Mesendoderm (in vitro differentiated cells): ENCODE measurements at regions not wholly inside any gene's neighbourhood (a gene's known extent, or its start where the extent isn't known, plus 50 kb on each side); places are given as distances from the start of the nearest gene placed in this dataset.
A peak's percentile ranks its signal among the peaks of the same experiment; 100 is the strongest.

Experiments used
- DNase-seq: peaks from one replicate; pipeline ENCODE4 v3.0.0; 2013
- H2AK5ac ChIP-seq: 2 replicates; pipeline ENCODE4 v1.6.1; 2013; ENCODE audit warnings: low read length, inconsistent platforms
- H2BK120ac ChIP-seq: 2 replicates; pipeline ENCODE4 v1.6.1; 2013; ENCODE audit warnings: low read depth, mild to moderate bottlenecking, low read length, moderate library complexity, mixed read lengths
- H2BK15ac ChIP-seq: replicated peaks from 2 replicates; pipeline ENCODE4 v1.6.1; 2013; ENCODE audit warnings: low read depth, mild to moderate bottlenecking, moderate library complexity
- H2BK5ac ChIP-seq: 2 replicates; pipeline ENCODE4 v1.6.1; 2013; ENCODE audit warnings: low read length, inconsistent platforms
- H3K18ac ChIP-seq: 2 replicates; pipeline ENCODE4 v1.6.1; 2013; ENCODE audit warnings: mild to moderate bottlenecking, low read length, mixed read lengths
- H3K23ac ChIP-seq: one replicate; pipeline ENCODE4 v1.6.1; 2013; ENCODE audit warnings: low read length
- H3K27ac ChIP-seq: 2 replicates; pipeline ENCODE4 v1.5.1; 2013; ENCODE audit warnings: low read depth, mild to moderate bottlenecking, inconsistent platforms, low read length, moderate library complexity
- H3K27me3 ChIP-seq: 2 replicates; pipeline ENCODE4 v1.6.1; 2013; ENCODE audit warnings: low read length, control low read depth, mild to moderate bottlenecking, inconsistent platforms; ENCODE audit not compliant: insufficient read depth, poor library complexity
- H3K36me3 ChIP-seq: 2 replicates; pipeline ENCODE4 v1.6.1; 2013; ENCODE audit warnings: low read length, inconsistent platforms; ENCODE audit not compliant: control insufficient read depth, insufficient read depth
- H3K4ac ChIP-seq: one replicate; pipeline ENCODE4 v1.6.1; 2013; ENCODE audit warnings: low read depth, mild to moderate bottlenecking, low read length, moderate library complexity
- H3K4me1 ChIP-seq: 2 replicates; pipeline ENCODE4 v1.6.1; 2013; ENCODE audit warnings: low read depth, low read length, inconsistent platforms; ENCODE audit not compliant: control insufficient read depth
- H3K4me2 ChIP-seq: 2 replicates; pipeline ENCODE4 v1.6.1; 2013; ENCODE audit warnings: low read length
- H3K4me3 ChIP-seq: 2 replicates; pipeline ENCODE4 v1.5.1; 2013; ENCODE audit warnings: mild to moderate bottlenecking, low read length
- H3K56ac ChIP-seq: one replicate; pipeline ENCODE4 v1.6.1; 2013; ENCODE audit warnings: low read length
- H3K79me1 ChIP-seq: 2 replicates; pipeline ENCODE4 v1.6.1; 2013; ENCODE audit warnings: low read length, inconsistent platforms
- H3K79me2 ChIP-seq: 2 replicates; pipeline ENCODE4 v1.6.1; 2013; ENCODE audit warnings: mild to moderate bottlenecking, low read length; ENCODE audit not compliant: control insufficient read depth, insufficient read depth
- H3K9ac ChIP-seq: 2 replicates; pipeline ENCODE4 v1.6.1; 2013; ENCODE audit warnings: low read length, inconsistent platforms
- H4K5ac ChIP-seq: one replicate; pipeline ENCODE4 v1.6.1; 2013; ENCODE audit warnings: low read length
- H4K8ac ChIP-seq: one replicate; pipeline ENCODE4 v1.6.1; 2013; ENCODE audit warnings: low read depth, mild to moderate bottlenecking, control low read depth, low read length, moderate library complexity
- WGBS: extraction: QIAGEN DNeasy Blood & Tissue Kit; methylation state at CpG from one replicate; pipeline ENCODE4 v1.1.7; 2013; ENCODE audit warnings: low lambda C conversion rate, missing lambda C conversion rate; ENCODE audit not compliant: insufficient coverage; ENCODE audit errors: extremely low coverage; 5-methylcytosine and 5-hydroxymethylcytosine counted together

- Histone ChIP-seq H3K36me3 (no peaks in the 10 kb centered on the region), H3K27me3 (no peaks in the 10 kb centered on the region), H2AK5ac (no peak overlapping the region), H3K9ac (no peak overlapping the region), H2BK5ac (no peak overlapping the region), H3K23ac (no peak overlapping the region), H2BK15ac (no peak overlapping the region), H3K79me1 (no peaks in the 10 kb centered on the region), H3K4me2 (no peak overlapping the region), H3K79me2 (no peaks in the 10 kb centered on the region), H3K4ac (no peak overlapping the region), H4K8ac (no peak overlapping the region), H3K4me1 (no peaks in the 10 kb centered on the region), H3K27ac (no peak overlapping the region), H3K4me3 (no peak overlapping the region), H3K56ac (no peak overlapping the region), H2BK120ac (no peak overlapping the region), H4K5ac (no peak overlapping the region), H3K18ac (no peak overlapping the region)
- DNase-seq: no peak
- WGBS: no CpG with 5 or more reads among the region's 1 CpG
Measured at GRCh38 chr9:30579810-30580209, 1804.6 kb upstream of the ACO1 start.

- H3K4ac ChIP-seq: no peak overlapping the region
- no peak overlapping the region for H3K23ac ChIP-seq
- no peaks in the 10 kb centered on the region for H3K79me1 ChIP-seq
- no peak overlapping the region for H2BK5ac ChIP-seq
- no peak overlapping the region for H2AK5ac ChIP-seq
- H3K4me2 ChIP-seq: no peak overlapping the region
- no peak overlapping the region for H4K5ac ChIP-seq
- no peaks in the 10 kb centered on the region for H3K36me3 ChIP-seq
- H3K56ac ChIP-seq: no peak overlapping the region
- H2BK120ac ChIP-seq: no peak overlapping the region
- no peaks in the 10 kb centered on the region for H3K27me3 ChIP-seq
- H3K9ac ChIP-seq: no peak overlapping the region
- H2BK15ac ChIP-seq: no peak overlapping the region
- H4K8ac ChIP-seq: no peak overlapping the region
- H3K4me3 ChIP-seq: no peak overlapping the region
- H3K4me1 ChIP-seq: no peaks in the 10 kb centered on the region
- no peak overlapping the region for H3K18ac ChIP-seq
- no peaks in the 10 kb centered on the region for H3K79me2 ChIP-seq
- no peak overlapping the region for H3K27ac ChIP-seq
- no CpG with 5 or more reads among the region's 2 CpGs for WGBS
- DNase-seq: no peak
Measured at GRCh38 chr9:30582240-30582639, 1802.2 kb upstream of the ACO1 start.

DNA sequence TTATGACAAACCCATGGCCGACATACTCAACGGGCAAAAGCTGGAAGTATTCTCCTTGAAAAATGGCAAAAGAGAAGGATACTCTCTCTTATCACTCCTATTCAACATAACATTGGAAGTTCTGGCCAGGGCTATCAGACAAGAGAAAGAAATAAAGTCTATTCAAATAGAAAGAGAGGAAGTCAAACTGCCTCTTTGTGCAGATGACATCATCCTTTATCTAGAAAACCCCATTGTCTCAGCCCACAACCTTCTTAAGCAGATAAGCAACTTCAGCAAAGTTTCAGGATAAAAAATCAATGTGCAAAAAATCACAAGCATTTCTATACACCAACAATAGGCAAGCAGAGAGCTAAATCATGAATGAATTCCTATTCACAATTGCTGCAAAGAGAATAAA lies 1799.9 kb upstream of the ACO1 start:
- H2AK5ac ChIP-seq: no peak overlapping the region
- H3K9ac ChIP-seq: no peak overlapping the region
- H3K4me1 ChIP-seq: no peaks in the 10 kb centered on the region
- H3K27ac ChIP-seq: no peak overlapping the region
- no peaks in the 10 kb centered on the region for H3K79me1 ChIP-seq
- H2BK15ac ChIP-seq: no peak overlapping the region
- no peaks in the 10 kb centered on the region for H3K27me3 ChIP-seq
- H3K36me3 ChIP-seq: no peaks in the 10 kb centered on the region
- no peak overlapping the region for H4K5ac ChIP-seq
- H3K4ac ChIP-seq: no peak overlapping the region
- WGBS: no CpG with 5 or more reads among the region's 2 CpGs
- DNase-seq: peak; percentile 11
- H3K4me3 ChIP-seq: no peak overlapping the region
- no peak overlapping the region for H3K23ac ChIP-seq
- H4K8ac ChIP-seq: no peak overlapping the region
- no peak overlapping the region for H3K56ac ChIP-seq
- H3K79me2 ChIP-seq: no peaks in the 10 kb centered on the region
- H2BK120ac ChIP-seq: no peak overlapping the region
- H2BK5ac ChIP-seq: no peak overlapping the region
- H3K18ac ChIP-seq: no peak overlapping the region
- H3K4me2 ChIP-seq: no peak overlapping the region

GRCh38 chr9:30591461-30591860 lies 1793.0 kb upstream of the ACO1 start:
- H3K18ac ChIP-seq: no peak overlapping the region
- no peak overlapping the region for H3K27ac ChIP-seq
- H3K27me3 ChIP-seq: no peaks in the 10 kb centered on the region
- no peaks in the 10 kb centered on the region for H3K4me1 ChIP-seq
- no peak overlapping the region for H4K8ac ChIP-seq
- H3K56ac ChIP-seq: no peak overlapping the region
- no peak overlapping the region for H2AK5ac ChIP-seq
- H3K9ac ChIP-seq: no peak overlapping the region
- H3K4ac ChIP-seq: no peak overlapping the region
- no CpG with 5 or more reads among the region's 1 CpG for WGBS
- H2BK15ac ChIP-seq: no peak overlapping the region
- H3K23ac ChIP-seq: no peak overlapping the region
- no peak overlapping the region for H3K4me3 ChIP-seq
- H3K79me1 ChIP-seq: no peaks in the 10 kb centered on the region
- DNase-seq: no peak
- no peak overlapping the region for H2BK5ac ChIP-seq
- H3K36me3 ChIP-seq: no peaks in the 10 kb centered on the region
- H2BK120ac ChIP-seq: no peak overlapping the region
- H3K4me2 ChIP-seq: no peak overlapping the region
- H4K5ac ChIP-seq: no peak overlapping the region
- no peaks in the 10 kb centered on the region for H3K79me2 ChIP-seq

DNA sequence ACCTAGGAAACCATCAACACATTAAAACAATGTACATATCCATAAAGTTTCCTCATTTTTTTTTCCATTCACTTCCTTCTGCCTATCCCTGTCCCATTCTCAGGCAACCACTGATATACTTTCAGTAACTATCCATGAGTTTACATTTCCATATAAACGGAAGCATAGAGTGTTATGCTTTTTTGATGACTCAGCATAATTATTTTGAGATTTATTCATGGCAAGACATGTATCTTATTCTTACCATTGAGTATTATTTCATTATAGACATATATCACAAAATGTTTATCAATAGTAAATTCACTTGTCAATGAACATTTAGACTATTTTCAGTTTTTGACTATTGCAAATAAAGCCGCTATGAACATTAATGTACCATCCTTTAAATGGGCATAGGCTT lies 1786.8 kb upstream of the ACO1 start:
- no peak overlapping the region for H4K5ac ChIP-seq
- no peaks in the 10 kb centered on the region for H3K27me3 ChIP-seq
- H3K79me2 ChIP-seq: no peaks in the 10 kb centered on the region
- H3K79me1 ChIP-seq: no peaks in the 10 kb centered on the region
- no peak overlapping the region for H3K9ac ChIP-seq
- no peak overlapping the region for H3K4ac ChIP-seq
- no peak overlapping the region for H3K27ac ChIP-seq
- no peaks in the 10 kb centered on the region for H3K4me1 ChIP-seq
- no peak overlapping the region for H4K8ac ChIP-seq
- H3K23ac ChIP-seq: no peak overlapping the region
- H3K36me3 ChIP-seq: no peaks in the 10 kb centered on the region
- no peak overlapping the region for H2AK5ac ChIP-seq
- H3K56ac ChIP-seq: no peak overlapping the region
- DNase-seq: no peak
- no CpG with 5 or more reads among the region's 2 CpGs for WGBS
- no peak overlapping the region for H3K4me2 ChIP-seq
- H2BK120ac ChIP-seq: no peak overlapping the region
- no peak overlapping the region for H3K4me3 ChIP-seq
- H2BK15ac ChIP-seq: no peak overlapping the region
- no peak overlapping the region for H2BK5ac ChIP-seq
- no peak overlapping the region for H3K18ac ChIP-seq

DNA sequence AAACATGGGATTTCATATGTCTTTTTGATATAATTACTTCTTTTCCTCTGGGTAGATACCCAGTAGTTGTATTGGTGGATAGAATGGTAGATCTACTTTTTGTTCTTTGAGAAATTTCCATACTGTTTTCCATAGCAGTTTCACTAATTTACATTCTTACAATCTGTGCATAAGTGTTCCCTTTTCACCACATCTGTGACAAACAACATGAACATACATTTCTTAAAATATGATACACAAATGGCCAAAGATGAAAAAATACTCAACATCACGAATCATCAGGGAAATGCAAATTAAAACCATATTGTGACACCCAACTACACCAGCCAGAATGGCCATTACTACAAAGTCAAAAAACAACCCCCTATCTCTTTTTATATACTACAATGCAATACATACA lies 1778.5 kb upstream of the ACO1 start:
- Histone ChIP-seq H3K79me1 (no peaks in the 10 kb centered on the region), H3K18ac (no peak overlapping the region), H3K4me2 (no peak overlapping the region), H3K4me1 (no peaks in the 10 kb centered on the region), H3K4me3 (no peak overlapping the region), H4K5ac (no peak overlapping the region), H3K56ac (no peak overlapping the region), H3K4ac (no peak overlapping the region), H4K8ac (no peak overlapping the region), H3K79me2 (no peaks in the 10 kb centered on the region), H2BK5ac (no peak overlapping the region), H3K27ac (no peak overlapping the region), H3K23ac (no peak overlapping the region), H2AK5ac (no peak overlapping the region), H2BK15ac (no peak overlapping the region), H2BK120ac (no peak overlapping the region), H3K27me3 (no peaks in the 10 kb centered on the region), H3K9ac (no peak overlapping the region), H3K36me3 (no peaks in the 10 kb centered on the region)
- no peak for DNase-seq
- WGBS: no CpG with 5 or more reads among the region's 1 CpG
